ENCODE measurements at regions not wholly inside any gene's neighbourhood (a gene's known extent, or its start where the extent isn't known, plus 50 kb on each side); places are given as distances from the start of the nearest gene placed in this dataset.

- TF ChIP-seq CTCF (IDR thresholded peaks at IDR 0.05) (no peak), POLR2A (IDR thresholded peaks at IDR 0.05) (no peak), EP300 (IDR thresholded peaks at IDR 0.05) (no peak)
Observed at GRCh38 chr2:82485701-82486100, 1973.4 kb downstream of the SUCLG1 start.

Data from ovary (tissue), 3 donors.